Neural progenitor cell (in vitro differentiated cells): ENCODE measurements at regions not wholly inside any gene's neighbourhood (a gene's known extent, or its start where the extent isn't known, plus 50 kb on each side); places are given as distances from the start of the nearest gene placed in this dataset.

ENCODE experiments used
- CTCF ChIP-seq: fragments of 200-600 bp; sonication (generic); IDR thresholded peaks from 2 replicates; pipeline ENCODE4 v1.5.1; 2017; ENCODE audit warnings: antibody characterized with exemption, mild to moderate bottlenecking
- EZH2 ChIP-seq: fragments of 200-600 bp; sonication (generic); IDR thresholded peaks from 2 replicates; pipeline ENCODE4 v1.6.1; 2017; ENCODE audit warnings: antibody characterized with exemption, mild to moderate bottlenecking, moderate library complexity
- EZH2phosphoT487 ChIP-seq: fragments of 200-600 bp; sonication (generic); IDR thresholded peaks from 2 replicates; pipeline ENCODE4 v1.6.1; 2017; ENCODE audit warnings: antibody characterized with exemption

DNA sequence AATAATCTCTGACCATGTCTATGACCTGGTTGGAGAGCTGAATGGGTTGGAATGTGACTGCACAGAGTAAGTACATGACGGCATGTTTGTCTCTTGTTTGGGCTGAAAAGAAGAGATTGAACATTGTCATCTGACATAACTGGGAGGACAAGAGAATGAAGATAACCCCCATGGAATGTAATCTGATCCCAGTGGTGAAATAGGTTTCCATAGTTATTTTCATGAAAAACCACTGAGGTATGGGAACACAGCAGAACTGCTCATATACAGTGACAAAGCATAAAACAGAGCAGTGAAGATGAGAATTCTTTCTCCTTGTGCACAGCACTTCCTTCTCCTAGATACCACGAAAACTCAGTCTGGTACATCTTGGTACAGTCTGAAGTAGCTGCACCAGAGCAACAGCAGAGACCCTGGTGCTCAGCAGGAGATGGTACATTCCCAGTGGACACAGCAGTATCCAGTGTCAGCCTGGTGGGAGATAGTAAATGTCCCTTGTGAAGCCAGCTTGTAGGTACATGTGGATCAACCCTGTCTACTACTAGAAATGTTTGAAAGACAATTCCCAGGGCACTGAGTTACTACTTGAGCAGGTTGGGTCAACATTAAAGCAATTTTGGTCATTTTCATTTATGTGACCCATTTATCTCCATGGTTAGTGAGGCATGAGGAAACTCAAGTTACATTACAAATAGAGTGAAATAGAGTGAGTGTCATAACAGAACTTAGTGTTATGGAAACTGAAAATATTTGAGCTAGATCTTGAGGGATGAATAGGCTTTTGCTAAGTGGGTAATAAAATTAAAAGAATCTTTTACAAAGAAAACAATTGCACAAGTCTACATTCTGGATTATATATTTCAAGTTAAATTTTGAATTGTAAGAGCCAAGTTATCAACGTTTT, 178.3 kb downstream of the SUCNR1 start:
- TF ChIP-seq CTCF: no peak
- no peak for TF ChIP-seq EZH2
- no peak for TF ChIP-seq EZH2phosphoT487
